ENCODE measurements at regions not wholly inside any gene's neighbourhood (a gene's known extent, or its start where the extent isn't known, plus 50 kb on each side); places are given as distances from the start of the nearest gene placed in this dataset.

- TF ChIP-seq USF2 (IDR thresholded peaks at IDR 0.05; ENCODE audit: low read length) (no peak), CHD2 (IDR thresholded peaks at IDR 0.05; ENCODE audit: low read length) (no peak), TBP (IDR thresholded peaks at IDR 0.05; ENCODE audit: low read depth, low read length) (no peak), SP4 (IDR thresholded peaks at IDR 0.05; ENCODE audit: low read length) (no peak), SAP30 (IDR thresholded peaks at IDR 0.05; ENCODE audit: insufficient read depth, insufficient replicate concordance, low read length) (no peak)
These were observed 667.4 kb upstream of the NRP1 start (continued) for GRCh38 chr10:34001831-34002230.

All from H1 (cell line).